ENCODE measurements at regions not wholly inside any gene's neighbourhood (a gene's known extent, or its start where the extent isn't known, plus 50 kb on each side); places are given as distances from the start of the nearest gene placed in this dataset.
"Not testable (repeated sequence)": the region's sequence is repeated elsewhere in the genome, so short reads cannot be mapped to it uniquely, and the experiment has no call there.

DNA sequence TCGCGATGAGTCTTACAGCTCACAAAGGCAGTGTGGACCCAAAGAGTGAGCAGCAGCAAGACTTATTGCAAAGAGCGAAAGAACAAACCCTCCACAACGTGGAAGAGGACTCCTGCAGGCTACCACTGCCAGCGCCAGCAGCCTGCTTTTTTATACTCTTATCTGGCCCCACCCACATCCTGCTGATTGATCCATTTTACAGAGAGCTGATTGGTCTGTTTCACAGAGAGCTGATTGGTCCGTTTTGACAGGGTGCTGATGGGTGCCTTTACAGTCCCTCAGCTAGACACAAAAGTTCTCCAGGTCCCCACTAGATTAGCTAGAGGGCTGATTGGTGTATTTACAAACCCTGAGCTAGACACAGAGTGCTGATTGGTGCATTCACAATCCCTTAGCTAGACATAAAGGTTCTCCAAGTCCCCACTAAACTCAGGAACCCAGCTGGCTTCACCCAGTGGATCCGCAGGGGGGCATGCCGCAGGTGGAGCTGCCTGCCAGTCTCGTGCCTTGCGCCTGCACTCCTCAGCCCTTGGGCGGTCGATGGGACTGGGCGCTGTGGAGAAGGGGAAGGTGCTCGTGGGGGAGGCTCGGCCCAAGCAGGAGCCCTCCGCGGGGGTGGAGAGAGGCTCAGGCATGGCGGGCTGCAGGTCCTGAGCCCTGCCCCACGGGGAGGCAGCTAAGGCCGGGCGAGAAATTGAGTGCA is 75.7 kb downstream of the QDPR start:
- DNase-seq (ENCODE audit: low read depth in 2 of 2): not testable (repeated sequence)

DNA sequence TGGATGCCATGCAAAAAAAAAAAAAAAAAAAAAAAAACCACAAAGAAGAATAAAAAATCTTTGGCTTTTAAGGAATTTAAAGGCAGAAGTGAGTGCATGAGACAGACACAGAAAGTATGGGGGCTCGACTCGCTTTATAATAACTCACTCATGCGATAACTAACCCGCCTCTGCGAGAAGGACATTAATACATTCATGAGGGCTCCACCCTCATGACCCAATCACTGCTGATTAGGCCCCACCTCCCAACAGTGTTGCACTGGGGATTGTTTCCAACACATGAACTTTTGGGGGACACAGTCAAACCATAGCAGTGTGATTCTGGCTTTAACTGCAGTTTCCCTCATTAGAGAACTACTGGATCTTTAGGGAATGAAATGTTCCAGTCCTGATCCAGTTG is 78.1 kb downstream of the QDPR start:
- no peak for DNase-seq (ENCODE audit: low read depth in 2 of 2)

GRCh38 chr4:17427991-17428390 is 83.9 kb downstream of the QDPR start:
- no peak for DNase-seq (ENCODE audit: low read depth in 2 of 2)

GRCh38 chr4:17426222-17426621 is 85.7 kb downstream of the QDPR start:
- DNase-seq (ENCODE audit: low read depth in 2 of 2): no peak

GRCh38 chr4:17418010-17418409 is 93.9 kb downstream of the QDPR start:
- no peak for DNase-seq (ENCODE audit: low read depth in 2 of 2)

- DNase-seq (ENCODE audit: low read depth in 2 of 2): no peak
Measured at GRCh38 chr4:17414392-17414791, 97.5 kb downstream of the QDPR start.

GRCh38 chr4:17400686-17401085 is 111.2 kb downstream of the QDPR start:
- DNase-seq (ENCODE audit: low read depth in 2 of 2): no peak

GRCh38 chr4:17398805-17399204 is 113.1 kb downstream of the QDPR start:
- no peak for DNase-seq (ENCODE audit: low read depth in 2 of 2)

DNA sequence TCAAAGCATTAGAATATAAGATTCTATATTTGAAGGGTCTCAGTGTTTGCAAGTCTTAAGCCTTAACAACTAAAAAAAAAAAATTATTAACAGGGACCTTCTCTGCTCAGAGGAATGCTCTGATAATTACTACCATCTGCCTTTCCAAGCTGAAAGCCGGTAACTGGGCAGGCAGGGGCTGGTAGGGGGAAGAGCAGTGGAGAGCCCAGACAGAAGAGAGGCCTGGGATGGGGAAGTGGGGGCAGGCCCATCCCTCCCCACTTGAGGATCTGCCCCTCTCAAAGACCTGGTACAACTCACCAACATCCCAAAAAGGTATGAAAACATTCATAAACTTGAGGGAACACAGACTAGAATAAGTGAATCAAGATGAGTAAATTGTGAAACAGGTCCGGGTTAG is 113.9 kb downstream of the QDPR start:
- no peak for DNase-seq (ENCODE audit: low read depth in 2 of 2)

- DNase-seq (ENCODE audit: low read depth in 2 of 2): no peak
Measured at GRCh38 chr4:17397611-17398010, 114.3 kb downstream of the QDPR start.

- DNase-seq (ENCODE audit: low read depth in 2 of 2): peak in 1 of 2 donors; percentile 3
Measured at GRCh38 chr4:17385403-17385802, 126.5 kb downstream of the QDPR start.

DNA sequence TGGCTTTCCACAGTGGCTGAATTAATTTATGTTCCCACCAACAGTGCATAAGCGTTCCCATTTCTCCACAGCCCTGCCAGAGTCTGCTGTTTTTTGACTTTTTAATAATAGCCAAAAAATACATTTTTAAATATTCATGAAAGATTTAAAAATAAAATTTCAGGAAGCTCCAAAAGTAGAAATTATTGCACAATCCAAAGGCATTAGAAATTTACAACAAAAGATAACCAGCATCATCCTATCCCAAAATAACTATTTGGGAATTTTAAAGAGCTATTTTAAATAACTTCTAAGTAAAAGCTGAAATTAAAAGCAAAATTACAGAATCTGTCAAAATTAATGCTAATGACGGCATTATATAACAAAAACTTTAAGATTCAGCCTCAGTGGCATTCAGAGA is 131.5 kb downstream of the QDPR start:
- DNase-seq (ENCODE audit: low read depth in 2 of 2): no peak

- DNase-seq (ENCODE audit: low read depth in 2 of 2): no peak
Measured at GRCh38 chr4:17376205-17376604, 135.7 kb downstream of the QDPR start.

GRCh38 chr4:17373666-17374065 is 138.2 kb downstream of the QDPR start:
- DNase-seq (ENCODE audit: low read depth in 2 of 2): no peak

DNA sequence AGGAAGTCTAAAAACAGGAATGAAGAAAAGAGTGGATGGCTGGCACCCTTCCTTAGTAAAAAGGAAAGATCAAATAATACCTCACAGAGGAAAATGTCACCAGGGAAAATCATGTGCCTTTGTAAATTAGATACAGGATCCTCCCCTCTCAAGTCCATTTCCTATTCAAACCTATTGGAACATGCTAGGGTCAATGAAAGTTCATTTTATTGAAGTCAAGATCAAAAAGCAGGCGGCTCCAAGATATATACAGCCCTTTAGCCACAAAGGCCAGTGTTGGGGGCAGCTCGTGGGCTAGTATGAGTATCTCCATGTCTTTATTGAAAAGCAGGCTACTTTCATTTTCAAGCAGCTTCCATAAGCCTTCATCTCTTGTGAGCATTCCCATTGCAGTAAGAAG is 141.1 kb downstream of the QDPR start:
- DNase-seq (ENCODE audit: low read depth in 2 of 2): no peak

DNA sequence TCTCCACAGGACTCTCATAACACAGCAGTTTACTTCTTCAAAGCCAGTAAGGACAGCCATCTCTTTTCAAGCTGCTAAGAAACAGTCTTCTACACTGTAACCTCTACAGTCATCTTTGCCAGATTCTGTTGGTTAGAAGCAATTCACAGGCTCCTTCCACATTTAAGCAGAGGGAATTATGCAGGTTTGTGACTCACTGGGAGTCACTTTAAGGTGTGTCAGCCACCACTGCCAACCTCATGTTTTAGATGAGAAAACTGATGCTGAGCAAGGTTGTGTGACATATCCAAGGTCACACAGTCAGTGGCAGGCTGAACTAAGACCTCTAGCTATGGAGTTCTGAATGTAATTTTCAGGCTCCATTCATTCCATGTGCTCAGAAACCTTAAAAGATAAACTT is 143.5 kb downstream of the QDPR start:
- DNase-seq (ENCODE audit: low read depth in 2 of 2): no peak

- no peak for DNase-seq (ENCODE audit: low read depth in 2 of 2)
Measured at GRCh38 chr4:17367201-17367600, 144.7 kb downstream of the QDPR start.

DNA sequence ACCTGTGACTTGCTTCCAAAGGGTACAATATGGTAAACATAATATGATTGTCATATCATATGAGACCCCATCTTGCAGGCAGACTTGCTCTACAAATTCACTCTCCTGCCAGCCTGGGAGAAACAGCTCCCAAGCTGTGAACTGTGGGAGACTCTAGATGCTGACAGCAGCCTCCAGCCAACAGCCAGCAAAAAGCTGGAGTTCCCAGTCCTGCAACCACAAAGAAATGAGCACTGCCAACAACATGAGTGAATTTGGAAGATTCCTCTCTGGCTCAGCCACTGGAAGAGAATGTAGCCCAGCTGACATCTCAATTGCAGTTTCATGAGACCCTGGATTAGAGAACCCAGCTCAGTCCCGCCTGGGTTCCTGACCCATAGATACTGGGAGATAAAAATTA is 145.4 kb downstream of the QDPR start:
- DNase-seq (ENCODE audit: low read depth in 2 of 2): no peak

- DNase-seq (ENCODE audit: low read depth in 2 of 2): no peak
Measured at GRCh38 chr4:17362430-17362829, 149.5 kb downstream of the QDPR start.

GRCh38 chr4:17358241-17358640 is 153.6 kb downstream of the QDPR start:
- DNase-seq (ENCODE audit: low read depth in 2 of 2): no peak

GRCh38 chr4:17356926-17357325 is 155.0 kb downstream of the QDPR start:
- no peak for DNase-seq (ENCODE audit: low read depth in 2 of 2)

GRCh38 chr4:17352357-17352756 is 159.5 kb downstream of the QDPR start:
- no peak for DNase-seq (ENCODE audit: low read depth in 2 of 2)

DNA sequence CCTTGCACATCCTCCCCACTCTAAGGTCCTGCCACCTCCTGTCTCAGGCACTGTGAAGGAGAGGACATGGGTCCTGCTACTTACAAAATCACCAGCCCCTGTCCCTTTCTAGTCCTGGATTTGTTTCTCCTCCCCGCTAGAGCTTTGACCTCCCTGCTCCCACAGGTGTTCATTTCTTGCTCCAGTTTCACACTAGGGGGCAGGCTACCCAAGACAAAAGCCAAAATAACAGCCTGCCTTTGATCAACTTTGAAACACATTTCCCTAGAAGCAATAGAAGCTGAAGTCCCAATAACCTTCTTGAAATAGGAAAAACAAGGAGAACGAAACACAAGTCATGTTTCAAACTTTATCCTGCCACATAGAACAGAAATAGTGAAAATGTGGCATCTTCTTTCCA is 164.4 kb downstream of the QDPR start:
- DNase-seq (ENCODE audit: low read depth in 2 of 2): no peak

DNA sequence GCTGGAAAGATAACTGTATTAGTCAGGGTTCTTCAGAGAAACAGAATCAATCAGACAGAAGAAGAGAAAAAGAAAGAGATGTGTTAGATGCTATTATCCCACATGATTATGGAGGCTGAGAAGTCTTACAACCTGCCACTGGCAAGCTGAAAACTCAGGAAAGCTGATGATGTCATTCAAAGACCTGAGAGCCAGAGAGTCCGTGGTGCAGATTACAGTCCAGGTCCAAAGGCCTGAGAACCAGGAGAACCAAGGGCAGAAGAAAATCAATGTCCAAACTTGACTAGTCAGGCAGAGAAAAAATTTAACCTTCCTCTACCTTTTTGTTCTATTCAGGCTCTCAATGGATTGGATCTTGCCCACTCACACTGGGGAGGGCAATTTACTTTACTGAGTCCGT is 172.5 kb downstream of the QDPR start:
- DNase-seq (ENCODE audit: low read depth in 2 of 2): no peak
